ENCODE measurements at regions not wholly inside any gene's neighbourhood (a gene's known extent, or its start where the extent isn't known, plus 50 kb on each side); places are given as distances from the start of the nearest gene placed in this dataset.
A peak's percentile ranks its signal among the peaks of the same experiment; 100 is the strongest.
"Not testable (repeated sequence)": the region's sequence is repeated elsewhere in the genome, so short reads cannot be mapped to it uniquely, and the experiment has no call there.

DNA sequence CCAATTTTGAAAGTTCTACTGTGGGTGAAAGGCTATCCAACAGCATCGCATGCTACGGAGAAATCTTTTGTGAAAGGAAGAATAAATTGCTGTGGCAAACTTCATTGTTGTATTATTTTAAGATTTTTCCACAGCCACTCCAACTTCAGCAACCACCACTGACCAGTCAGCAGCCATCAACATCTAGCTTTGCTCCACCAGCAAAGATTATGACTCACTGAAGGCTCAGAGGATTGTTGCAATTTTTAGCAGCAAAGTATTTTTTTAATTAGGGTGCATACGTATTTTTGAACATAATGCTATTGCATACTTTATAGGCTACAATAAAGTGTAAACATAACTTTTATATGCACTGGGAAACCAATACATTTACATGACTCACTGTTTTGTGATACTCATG is 493.5 kb downstream of the TFAP2A start:
- DNase-seq = no peak

DNA sequence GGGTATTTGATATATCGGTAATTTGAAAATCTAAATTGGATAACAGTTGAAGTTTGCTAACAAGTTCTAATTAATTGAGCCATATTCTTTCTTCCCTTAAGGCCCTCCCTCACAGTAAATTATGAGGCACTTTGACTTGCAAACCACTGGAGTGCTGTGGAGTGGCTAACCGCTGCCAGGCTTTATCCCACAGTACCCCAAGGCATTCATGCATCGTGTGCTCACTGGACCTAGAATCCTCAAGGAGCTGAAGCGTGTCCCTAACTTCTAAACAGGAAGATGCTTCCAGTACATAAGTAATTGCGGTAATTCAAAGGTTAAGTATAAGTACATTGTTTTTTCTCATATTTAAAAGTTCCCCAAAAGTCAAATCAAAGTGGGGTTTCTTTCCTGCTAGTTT is 499.9 kb downstream of the TFAP2A start:
- DNase-seq = no peak

DNA sequence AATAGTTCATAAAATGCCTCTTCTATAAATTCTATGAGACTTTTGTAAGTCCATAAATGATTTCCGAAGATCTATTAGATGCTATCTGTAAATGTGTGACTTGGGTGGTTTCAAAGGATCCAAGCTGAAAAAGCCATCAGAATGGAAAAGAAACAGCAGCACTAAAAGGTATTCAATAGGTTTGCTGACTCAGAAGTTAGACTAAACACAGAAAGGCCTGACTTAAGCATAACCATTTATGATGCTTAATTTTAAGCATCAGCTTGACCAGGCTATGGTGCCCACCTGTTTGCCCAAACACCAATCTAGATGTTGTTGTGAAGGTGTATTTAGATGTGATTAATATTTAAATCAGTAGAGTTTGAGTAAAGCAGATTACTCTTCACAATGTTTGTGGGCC is 513.5 kb downstream of the TFAP2A start:
- no peak for DNase-seq

DNA sequence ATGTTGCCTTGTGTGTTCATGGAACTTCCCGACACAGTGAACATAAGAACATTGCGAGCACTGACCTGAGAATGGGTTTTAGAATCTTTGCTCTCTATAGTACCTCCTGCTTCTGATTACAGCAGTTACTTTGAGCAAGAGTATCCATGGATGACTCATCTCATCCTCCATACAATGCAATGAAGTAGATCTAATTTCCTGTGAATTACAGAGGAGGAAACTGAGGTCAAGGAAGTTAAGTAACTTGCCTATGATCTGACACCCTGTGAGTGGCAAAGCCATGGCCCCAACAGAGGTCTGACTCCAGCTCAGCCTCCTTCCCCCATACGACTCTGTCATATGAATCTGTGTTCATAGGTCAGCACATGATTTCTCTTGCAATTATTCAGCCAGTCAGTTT is 518.1 kb downstream of the TFAP2A start:
- DNase-seq = no peak

DNA sequence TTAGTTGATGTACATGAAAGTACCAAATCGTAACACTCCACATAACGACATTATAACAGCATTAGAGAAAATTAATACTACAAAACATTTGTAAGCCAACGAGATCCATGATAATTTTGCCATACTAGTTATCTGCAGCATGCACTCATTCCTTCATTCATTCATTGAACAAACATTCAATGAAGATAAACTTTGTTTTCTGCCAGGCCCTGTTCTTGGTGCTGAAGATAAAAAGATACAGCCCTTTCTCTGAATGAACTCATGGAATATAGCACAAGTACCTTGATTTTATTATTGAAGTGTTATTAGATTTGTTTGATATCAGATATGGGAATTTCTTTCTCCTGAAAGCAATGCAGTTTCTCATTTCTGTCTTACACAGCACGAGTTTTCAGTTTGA is 524.0 kb downstream of the TFAP2A start:
- no peak for DNase-seq

DNA sequence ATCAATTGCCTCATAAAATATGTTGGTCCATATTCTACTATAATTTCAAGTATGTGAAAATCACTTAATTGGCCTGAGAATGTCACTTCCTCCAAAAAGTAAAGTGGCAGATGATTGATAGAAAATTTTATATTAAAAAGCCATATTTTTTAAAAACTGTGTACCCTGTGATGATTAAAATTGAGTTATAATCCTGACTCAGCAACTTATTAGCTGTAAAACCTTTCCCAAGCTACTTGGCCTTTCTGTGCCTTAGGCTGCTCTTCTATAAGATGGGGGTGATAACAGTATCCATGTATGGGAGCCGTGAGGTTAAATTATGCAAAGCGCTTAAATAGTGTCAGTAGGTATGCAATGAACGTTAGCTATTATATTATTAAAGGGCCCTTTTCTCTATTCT is 524.4 kb downstream of the TFAP2A start:
- no peak for DNase-seq

DNA sequence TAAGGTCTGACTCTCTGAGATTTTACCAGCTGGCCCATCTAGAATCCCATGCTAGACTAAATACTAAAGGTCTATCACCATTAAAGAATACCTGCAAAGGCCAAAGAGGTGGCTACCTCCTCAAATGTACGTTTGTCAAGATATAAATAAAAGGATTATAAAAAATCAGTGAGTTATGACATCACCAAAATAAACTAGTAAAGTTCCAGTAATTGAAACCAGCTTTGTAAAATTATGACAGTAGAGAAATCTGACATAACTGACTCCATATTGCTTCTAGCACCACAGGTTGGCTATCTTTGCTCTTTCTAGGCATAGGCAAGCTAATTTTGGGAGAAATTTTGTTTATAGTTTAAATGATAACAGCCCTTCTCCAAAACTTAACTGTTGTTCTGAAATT is 536.3 kb downstream of the TFAP2A start:
- DNase-seq = no peak

DNA sequence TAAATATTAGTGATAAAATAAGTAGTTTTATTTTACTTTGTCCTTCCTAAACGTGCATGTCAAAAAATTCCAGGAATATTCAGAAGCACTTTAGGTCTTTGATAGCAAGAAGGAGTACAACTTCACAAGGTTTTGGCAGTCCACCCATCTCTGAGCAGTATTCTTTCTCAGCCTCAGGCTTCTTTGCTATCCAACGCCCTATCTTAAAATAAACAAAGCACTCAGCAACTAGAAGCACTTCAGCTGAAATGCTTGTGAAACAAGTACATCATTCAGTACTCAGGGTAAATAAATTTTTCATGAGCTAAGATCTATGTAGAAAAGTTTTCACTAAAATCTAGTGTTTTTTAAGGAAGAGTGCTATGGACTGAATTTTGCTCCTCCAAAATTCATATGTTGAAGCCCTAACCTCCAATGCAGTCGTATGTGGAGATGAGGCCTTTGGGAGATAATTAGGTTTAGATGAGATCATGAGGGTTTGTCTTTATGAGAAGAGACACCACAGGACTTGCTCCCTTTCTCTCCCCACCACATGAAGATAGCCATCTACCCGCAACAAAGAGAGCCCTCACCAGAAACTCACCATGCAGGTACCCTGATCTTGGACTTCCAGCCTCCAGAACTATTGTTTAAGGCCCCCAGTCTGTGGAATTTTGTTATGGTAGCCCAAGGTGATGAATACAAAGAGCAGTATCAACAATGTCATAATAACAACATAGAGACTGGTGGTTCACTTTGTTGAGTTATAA is 539.1 kb downstream of the TFAP2A start:
- no peak for DNase-seq

DNA sequence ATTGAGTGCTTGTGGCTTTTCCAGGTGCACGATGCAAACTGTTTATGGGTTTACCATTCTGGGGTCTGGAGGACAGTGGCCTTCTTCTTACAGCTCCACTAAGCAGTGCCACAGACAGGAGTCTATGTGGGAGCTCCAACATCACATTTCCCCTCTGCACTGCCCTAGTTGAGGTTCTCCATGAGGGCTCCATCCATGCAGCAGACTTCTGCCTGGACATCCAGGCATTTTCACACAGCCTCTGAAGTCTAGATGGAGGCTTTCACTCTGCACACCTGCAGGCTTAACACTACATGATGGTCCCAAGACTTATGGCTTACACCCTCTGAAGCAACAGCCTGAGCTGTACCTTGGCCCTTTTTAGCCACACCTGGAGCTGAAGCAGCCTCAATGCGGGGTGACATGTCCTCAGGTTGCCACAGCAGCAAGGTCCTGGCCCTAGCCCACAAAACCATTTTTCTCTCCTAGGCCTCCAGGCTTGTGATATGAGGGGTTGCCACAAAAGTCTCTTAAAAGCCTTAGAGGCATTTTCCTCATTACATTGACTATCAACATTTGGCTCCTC is 552.2 kb downstream of the TFAP2A start:
- DNase-seq = no peak

DNA sequence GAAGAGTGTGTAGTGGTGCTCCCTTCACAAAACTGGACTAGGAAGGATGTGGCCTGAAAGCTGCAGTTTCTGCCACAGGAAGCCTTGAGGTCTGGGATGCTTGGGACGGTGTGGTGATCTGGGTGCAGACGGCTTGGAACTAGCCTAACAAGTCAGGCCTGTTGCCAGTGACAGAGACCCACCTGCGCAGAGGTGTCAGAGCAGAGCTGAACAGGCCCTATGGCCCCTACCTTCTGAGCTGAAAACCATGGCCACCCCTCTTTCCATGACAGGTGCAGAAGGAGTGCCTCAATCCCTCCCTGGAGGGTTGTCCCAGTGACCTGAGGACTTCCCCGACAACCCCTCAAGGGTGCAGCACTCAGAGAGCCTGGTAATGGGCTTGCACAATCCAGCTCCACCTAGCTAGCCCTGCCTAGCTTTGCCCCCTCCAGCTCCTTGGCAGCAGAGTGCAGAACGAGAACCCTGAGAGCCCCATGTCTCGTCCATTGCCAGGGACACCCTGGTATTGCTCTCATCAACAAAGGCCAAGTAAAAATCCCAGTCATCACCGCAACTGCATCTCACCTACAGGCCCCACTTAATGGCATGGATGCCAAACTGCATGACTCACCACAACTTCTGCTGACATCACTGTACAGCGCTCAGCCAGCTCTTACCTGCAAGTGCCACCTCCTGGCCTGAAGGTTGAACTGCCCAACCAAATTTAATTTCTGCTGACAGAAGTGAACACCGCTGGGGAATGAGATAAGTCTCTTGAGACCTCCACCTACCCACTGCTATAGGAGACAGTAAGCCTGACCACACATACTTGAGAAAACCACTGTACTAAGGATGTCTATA is 563.1 kb downstream of the TFAP2A start:
- DNase-seq = peak; percentile 12

DNA sequence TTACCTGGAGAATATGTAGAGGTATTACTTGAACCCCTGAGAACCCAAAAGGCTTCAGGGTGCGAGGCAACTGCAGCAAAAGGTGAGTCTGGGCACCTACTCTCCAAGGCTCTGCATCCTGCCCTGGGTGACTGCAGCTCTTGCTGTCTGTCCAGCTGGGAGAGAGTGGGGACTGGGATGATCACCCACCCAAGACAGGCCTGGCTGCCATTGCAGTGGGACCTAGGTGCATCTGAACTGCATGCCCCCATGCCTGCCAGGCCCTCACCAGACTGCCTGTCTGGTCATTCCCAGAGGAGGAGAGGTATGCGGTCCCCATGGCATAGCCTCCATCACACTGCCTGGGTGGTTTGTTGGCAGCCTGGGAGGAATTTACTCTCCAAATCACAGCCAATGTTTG is 563.9 kb downstream of the TFAP2A start:
- DNase-seq = no peak

DNA sequence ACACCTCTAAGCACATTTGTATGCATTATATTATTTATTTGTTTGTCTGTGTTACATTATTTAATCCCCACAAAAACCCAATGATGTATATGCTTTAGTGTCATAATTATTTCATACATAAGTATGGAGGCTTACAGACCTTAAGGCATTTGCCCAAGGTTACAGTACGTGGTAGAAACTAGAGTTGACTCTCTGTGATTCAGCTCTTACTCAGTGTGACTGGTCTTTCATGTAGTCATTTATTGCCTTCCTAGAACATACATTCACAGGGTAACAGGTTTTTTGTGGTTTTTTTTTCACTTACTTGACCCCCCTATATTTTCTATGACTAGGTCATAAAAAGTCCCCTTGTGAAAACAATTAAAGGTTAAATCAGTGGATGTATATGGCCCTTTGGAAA is 566.8 kb downstream of the TFAP2A start:
- no peak for DNase-seq

DNA sequence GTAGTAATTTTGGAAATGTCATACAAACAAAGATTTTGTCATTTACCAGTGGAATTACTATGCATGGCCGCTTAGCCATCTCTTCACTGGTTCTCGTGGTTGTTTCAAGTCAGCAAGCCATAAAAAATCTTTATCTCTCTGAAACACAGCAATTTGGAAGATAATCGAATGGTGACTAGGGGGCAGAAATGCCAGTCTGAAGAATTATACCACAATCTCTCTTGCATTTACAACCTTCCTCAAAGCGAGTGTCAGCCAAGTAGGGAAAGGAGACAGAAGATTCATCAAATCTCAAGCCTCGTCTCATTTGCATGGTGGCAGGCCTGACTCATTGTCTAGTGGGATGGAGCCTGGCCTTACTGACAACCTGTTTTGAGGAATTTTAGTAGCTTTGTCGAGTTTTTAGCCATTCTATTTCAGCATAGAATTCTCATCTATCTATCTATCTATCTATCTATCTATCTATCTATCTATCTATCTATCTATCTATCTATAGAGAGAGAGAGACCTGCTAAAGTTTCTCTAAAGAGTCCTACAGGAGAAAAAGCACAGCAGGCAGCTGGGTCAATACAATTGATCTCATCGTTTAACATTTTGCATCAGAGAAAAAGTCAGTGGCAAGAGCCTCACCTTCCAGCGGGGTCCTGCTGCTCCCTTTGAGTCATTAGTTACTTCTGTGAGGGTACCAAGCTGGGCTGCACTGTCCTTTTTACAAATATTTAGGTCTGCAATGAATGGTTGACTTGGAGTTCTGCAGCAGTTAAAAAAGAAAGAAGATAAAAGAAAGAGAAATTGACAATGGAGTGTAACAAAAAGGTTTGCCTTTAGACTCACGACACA is 572.8 kb downstream of the TFAP2A start:
- DNase-seq = no peak

DNA sequence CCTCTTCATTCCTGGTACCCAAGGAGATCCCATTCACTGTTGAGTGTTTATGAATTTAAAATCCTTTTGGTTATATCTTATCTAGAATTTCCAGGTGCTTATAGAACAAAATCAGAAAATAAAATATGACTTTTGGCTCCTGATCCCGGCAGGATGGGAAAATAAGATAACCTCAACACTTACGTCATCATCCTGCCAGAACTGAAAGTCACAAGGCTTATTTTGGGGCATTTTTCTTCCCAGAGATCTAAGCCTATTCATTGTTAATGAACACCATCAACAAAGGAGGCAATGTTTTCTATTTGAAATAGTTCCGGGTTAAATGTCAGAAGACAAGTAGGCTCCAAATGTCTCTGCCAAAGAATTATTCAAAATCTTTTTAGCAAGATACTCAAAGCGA is 580.6 kb downstream of the TFAP2A start:
- DNase-seq = no peak

DNA sequence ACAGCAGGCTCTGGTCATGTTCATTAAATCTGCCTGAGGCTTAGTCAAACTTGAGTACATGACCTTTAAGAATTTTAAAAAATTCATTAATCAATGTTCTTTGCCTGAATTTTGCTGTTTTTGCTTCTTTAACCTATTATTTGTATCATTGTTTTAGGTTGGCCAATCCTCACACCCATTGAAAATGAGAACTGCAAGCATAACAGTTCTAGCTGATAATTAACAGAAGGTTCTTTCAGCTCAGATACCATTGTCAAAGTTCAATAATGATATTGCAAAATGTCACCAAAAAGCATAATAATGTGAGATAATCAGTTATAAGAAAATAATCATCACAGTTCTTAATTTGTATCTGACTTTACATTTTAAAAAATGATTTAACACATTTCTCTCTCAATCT is 583.1 kb downstream of the TFAP2A start:
- DNase-seq = no peak

DNA sequence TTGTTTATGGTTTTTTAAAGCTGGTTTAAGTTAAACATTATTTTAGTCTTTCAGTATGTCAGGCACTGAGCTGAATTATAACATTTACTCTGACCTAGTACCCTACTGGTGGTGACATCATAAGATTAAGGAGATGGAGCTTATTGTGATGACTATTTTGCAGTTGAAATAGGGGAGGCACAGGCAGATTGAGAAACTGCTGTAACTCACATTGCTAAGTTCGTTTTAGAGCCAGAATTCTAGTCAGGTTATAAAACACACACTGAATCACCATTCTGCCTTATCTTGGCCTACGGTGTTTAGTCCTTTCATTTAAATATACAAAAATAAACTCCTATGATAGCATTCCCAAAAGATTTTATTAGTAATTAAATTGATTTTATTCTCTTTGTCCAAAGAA is 584.1 kb downstream of the TFAP2A start:
- DNase-seq = no peak

DNA sequence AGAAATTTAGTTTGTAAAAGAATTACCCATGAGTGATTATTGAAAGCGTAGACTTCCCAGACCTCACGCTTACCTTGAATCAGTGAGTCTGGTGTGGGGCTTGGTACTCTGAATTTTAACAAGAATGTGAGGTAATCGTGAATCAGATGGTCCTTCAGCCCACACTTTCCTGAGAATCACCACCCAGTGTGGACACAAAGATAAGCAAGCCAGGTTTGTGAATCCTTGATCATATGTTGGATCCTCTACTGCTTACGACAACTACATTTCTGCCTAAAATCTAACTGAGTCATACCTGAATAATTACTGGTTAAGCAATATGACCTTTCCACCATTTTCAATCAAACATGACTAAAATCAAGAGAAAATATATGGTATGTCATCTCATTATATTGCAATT is 589.3 kb downstream of the TFAP2A start:
- no peak for DNase-seq

DNA sequence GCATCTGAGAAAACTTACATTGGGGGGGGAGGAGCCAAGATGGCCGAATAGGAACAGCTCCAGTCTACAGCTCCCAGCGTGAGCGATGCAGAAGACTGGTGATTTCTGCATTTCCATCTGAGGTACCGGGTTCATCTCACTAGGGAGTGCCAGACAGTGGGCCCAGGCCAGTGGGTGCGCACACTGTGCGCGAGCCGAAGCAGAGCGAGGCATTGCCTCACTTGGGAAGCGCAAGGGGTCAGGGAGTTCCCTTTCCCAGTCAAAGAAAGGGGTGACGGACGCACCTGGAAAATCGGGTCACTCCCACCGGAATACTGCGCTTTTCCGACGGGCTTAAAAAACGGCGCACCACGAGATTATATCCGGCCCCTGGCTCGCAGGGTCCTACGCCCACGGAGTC is 604.1 kb downstream of the TFAP2A start:
- not testable (repeated sequence) for DNase-seq

DNA sequence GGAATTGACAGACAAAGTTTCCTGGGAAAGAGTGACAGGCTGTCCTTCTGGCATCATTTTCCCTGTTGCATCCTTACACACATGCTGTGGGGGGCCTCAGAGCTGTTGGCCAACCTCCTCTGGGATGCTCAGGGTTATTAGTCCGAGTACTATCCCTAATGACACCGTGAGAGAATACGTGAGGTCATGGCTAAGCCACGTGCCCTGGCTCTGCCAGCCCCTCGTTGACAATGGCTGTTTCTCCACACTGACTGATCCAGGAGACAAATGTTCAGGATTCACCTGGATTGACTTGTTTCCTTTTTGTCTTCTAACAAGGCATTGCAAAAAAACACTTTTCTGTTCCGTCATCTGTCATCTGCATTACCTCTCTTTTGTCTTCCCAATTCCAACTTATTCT is 604.6 kb downstream of the TFAP2A start:
- no peak for DNase-seq

DNA sequence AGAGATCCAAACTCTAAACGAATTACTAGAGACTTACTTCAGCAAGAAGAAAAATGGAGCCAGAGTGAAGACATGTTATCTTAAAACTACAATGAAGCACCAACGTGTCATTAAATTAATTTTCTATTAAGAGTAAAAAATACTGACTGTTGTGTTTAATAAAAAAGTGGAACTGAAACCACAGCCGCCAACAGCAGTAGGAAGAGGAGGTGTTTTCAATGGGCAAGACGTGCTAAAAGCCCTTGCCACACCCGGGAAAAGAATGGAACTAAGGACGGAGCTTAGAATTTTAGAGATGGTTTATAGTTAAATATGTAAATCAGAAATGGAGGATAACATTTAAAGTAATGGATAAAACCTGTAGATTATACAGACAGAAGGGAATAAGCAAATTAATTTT is 608.7 kb downstream of the TFAP2A start:
- no peak for DNase-seq

DNA sequence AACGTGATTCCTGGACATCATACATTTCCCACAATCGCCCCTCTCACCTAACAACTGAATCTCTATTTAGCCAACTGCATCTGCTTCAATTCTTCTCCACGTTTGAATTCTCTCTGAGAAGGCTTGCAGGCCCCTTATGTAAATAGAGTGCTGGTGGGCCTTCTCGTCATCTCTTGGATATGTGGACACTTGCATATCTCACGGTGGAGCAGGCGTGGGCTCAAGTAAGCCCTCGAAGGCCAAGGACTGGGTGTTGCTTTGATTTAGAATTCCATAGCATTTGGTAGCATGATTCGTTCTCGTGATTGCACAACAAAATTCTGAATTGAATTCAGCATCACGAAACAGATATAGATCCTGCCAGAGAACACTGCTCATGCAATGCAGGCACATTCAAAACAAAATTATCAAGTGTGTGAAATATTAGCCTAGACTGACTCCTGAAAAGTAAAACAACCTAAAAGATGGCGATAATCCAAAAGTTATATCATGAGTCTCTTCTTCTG is 613.6 kb downstream of the TFAP2A start:
- DNase-seq = no peak

DNA sequence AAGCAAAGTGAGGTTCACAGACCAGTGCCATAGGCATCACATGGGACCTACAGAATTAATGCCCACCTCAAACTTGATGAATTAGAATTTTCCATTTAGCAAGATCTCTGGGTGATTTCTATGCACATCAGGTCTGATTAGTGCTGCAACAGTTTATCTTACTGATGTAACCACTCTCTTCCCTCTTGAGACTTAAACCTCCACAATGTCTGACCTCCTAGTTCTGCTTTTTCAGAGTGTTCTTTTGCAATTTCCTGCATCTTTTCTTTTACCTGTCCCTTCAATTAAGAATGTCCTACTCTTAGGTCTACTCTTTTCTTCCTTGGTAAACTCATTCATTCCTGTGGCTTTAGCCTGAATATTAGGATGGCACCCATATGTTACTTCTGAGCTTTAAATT is 615.3 kb downstream of the TFAP2A start:
- DNase-seq = no peak

DNA sequence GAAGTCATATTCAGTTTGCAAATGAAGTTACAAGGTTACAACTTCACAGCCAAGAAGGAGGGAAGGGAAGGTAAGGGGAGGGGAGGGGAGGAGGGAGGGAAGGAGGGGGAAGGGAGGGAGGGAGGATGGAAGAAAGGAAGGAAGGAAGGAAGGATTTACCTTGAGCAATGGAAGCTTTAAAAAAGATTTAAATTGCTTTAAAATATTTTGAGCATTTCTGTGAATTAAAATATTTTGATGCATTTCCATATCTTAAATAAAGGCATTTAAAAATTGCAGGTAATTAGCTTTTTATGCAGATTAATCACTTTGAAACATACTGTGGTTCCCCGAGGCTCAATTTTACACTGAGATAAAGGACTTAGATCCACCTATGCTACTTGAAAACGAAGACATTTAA is 618.0 kb downstream of the TFAP2A start:
- no peak for DNase-seq
